CD14-positive monocyte (primary cell): ENCODE measurements at regions not wholly inside any gene's neighbourhood (a gene's known extent, or its start where the extent isn't known, plus 50 kb on each side); places are given as distances from the start of the nearest gene placed in this dataset.

Source experiments
- DNase-seq, 3 donors: peaks; one replicate each; pipeline ENCODE4 v3.0.0-alpha.2; 2011 to 2022
- H2AFZ ChIP-seq: 2 replicates; pipeline ENCODE4 v1.6.0; 2012; ENCODE audit warnings: mild to moderate bottlenecking, low read depth, low read length, inconsistent platforms; ENCODE audit not compliant: insufficient read depth, poor library complexity, severe bottlenecking
- H3K27ac ChIP-seq, 2 donors: 1 replicate in 1 of 2; 2 replicates in 1 of 2; pipeline ENCODE4 v1.5.1; 2012 to 2013; ENCODE audit warnings: low read length in 2 of 2, control low read depth in 1 of 2, inconsistent platforms in 1 of 2, low read depth in 1 of 2, mild to moderate bottlenecking in 1 of 2
- H3K27me3 ChIP-seq, 2 donors: one replicate each; pipeline versions ENCODE4 v1.6.0 to v1.6.1; 2011 to 2013; ENCODE audit warnings: low read length in 2 of 2; ENCODE audit not compliant: control insufficient read depth in 2 of 2, insufficient read depth in 2 of 2
- H3K36me3 ChIP-seq, 2 donors: replicated peaks in 1 of 2; 1 replicate in 1 of 2; 2 replicates in 1 of 2; pipeline versions ENCODE4 v1.5.1 to v1.6.1; 2012 to 2013; ENCODE audit warnings: low read length in 2 of 2, control low read depth in 1 of 2, inconsistent platforms in 1 of 2, mild to moderate bottlenecking in 1 of 2; ENCODE audit not compliant: insufficient read depth in 2 of 2, control insufficient read depth in 1 of 2
- H3K4me1 ChIP-seq, 2 donors: 1 replicate in 1 of 2; 2 replicates in 1 of 2; pipeline versions ENCODE4 v1.5.1 to v1.6.1; 2012 to 2013; ENCODE audit warnings: low read length in 2 of 2, control low read depth in 1 of 2, inconsistent platforms in 1 of 2, mild to moderate bottlenecking in 1 of 2, moderate library complexity in 1 of 2; ENCODE audit not compliant: insufficient read depth in 2 of 2, control insufficient read depth in 1 of 2
- H3K4me2 ChIP-seq: replicated peaks from 2 replicates; pipeline ENCODE3; 2012; ENCODE audit warnings: low read length, moderate library complexity, mild to moderate bottlenecking; ENCODE audit not compliant: poor library complexity, severe bottlenecking; ENCODE audit errors: extremely low read depth
- H3K4me3 ChIP-seq, 3 experiments: fragments of 200-600 bp in 1 of 3; sonication (generic) in 1 of 3; replicated peaks in 1 of 3; 1 replicate in 2 of 3; 2 replicates in 1 of 3; pipeline ENCODE4 v1.5.1; 2011 to 2013; ENCODE audit warnings: low read length in 3 of 3, mild to moderate bottlenecking in 3 of 3, control low read depth in 2 of 3, low read depth in 2 of 3, inconsistent platforms in 1 of 3, moderate library complexity in 1 of 3
- H3K79me2 ChIP-seq: 2 replicates; pipeline ENCODE4 v1.6.0; 2012; ENCODE audit warnings: mild to moderate bottlenecking, control low read depth, inconsistent platforms, low read length, moderate library complexity; ENCODE audit not compliant: insufficient read depth
- H3K9ac ChIP-seq: 2 replicates; pipeline ENCODE4 v1.6.0; 2017; ENCODE audit warnings: low read length, mild to moderate bottlenecking; ENCODE audit not compliant: insufficient read depth, poor library complexity, severe bottlenecking
- H3K9me3 ChIP-seq, 2 donors: replicated peaks in 1 of 2; 1 replicate in 1 of 2; 2 replicates in 1 of 2; pipeline versions ENCODE4 v1.5.1 to v1.6.1; 2012 to 2013; ENCODE audit warnings: low read length in 2 of 2, control low read depth in 1 of 2; ENCODE audit not compliant: control insufficient read depth in 1 of 2, insufficient read depth in 1 of 2
- H4K20me1 ChIP-seq: 2 replicates; pipeline ENCODE4 v1.6.0; 2012; ENCODE audit warnings: mild to moderate bottlenecking, low read length, control low read depth, moderate library complexity; ENCODE audit not compliant: insufficient read depth
- H3K27ac Mint-ChIP-seq, 7 donors: one replicate each; pipeline ENCODE4 v1.8.0; 2020; ENCODE audit warnings: mild to moderate bottlenecking in 7 of 7, mixed read lengths in 7 of 7, moderate library complexity in 6 of 7, inconsistent platforms in 2 of 7
- H3K27me3 Mint-ChIP-seq, 3 donors: one replicate each; pipeline ENCODE4 v1.8.0; 2021 to 2022; ENCODE audit warnings: low read depth in 3 of 3, mild to moderate bottlenecking in 3 of 3, mixed read lengths in 3 of 3, moderate library complexity in 3 of 3, inconsistent platforms in 1 of 3
- H3K36me3 Mint-ChIP-seq, 2 donors: one replicate each; pipeline ENCODE4 v1.8.0; 2020; ENCODE audit warnings: mixed read lengths in 2 of 2, inconsistent platforms in 1 of 2, mild to moderate bottlenecking in 1 of 2
- H3K4me1 Mint-ChIP-seq: one replicate; pipeline ENCODE4 v1.8.0; 2020; ENCODE audit warnings: mild to moderate bottlenecking, mixed read lengths
- H3K4me3 Mint-ChIP-seq, 2 donors: one replicate each; pipeline ENCODE4 v1.8.0; 2020; ENCODE audit warnings: mild to moderate bottlenecking in 2 of 2, mixed read lengths in 2 of 2, moderate library complexity in 1 of 2
- H3K9me3 Mint-ChIP-seq, 7 donors: one replicate each; pipeline ENCODE4 v1.8.0; 2020 to 2022; ENCODE audit warnings: mixed read lengths in 7 of 7, mild to moderate bottlenecking in 6 of 7, moderate library complexity in 6 of 7, inconsistent platforms in 2 of 7
- whole genome bisulfite sequencing: methylation state at CpG from one replicate; pipeline ENCODE4 v1.1.5; 2013; ENCODE audit warnings: missing lambda C conversion rate; ENCODE audit not compliant: insufficient coverage; 5-methylcytosine and 5-hydroxymethylcytosine counted together
- intact Hi-C, 2 donors: fragments of 100-400 bp; cut with micrococcal nuclease; formaldehyde crosslinking; loops; one replicate each; pipeline versions ENCODE4 v1.15.0 to v1.15.1; 2023
- TF ChIP-seq, protein P1 (sequence below): fragments of 200-600 bp; IDR thresholded peaks from one replicate; pipeline ENCODE4 v1.8.0; 2022; ENCODE audit warnings: antibody characterized with exemption, mild to moderate bottlenecking

DNA sequence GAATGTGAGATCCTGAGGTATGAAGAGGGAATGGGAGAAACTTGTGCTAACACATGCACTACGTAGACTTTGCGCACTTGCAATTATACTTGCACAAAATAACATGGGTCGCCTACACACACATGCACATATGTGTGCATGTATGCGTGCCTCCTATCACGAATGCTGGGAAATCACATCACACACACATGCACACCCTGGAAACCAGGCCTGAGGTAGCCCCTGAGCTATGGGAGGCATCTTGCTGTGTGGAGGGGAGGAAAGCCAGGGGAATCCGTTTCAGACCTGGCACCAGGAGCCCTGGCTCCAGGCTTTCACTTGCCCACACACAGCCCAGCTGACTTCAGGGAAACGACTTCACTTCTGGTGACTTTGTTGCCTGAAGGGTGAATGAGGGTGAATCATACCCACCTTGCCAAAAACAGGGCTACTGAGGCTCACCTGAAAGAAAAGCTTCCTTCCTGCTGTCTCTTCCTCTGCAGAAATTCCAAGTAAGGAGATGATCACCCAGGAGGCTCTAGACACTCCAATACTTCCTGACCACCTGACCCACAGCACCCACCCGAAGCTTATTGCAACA is 136.0 kb upstream of the NGF start:
- Histone ChIP-seq H4K20me1 (no peaks in the 10 kb centered on the region), H3K4me2 (no peak overlapping the region), H3K27me3 (no peaks in the 10 kb centered on the region), H3K9me3 (no peaks in the 10 kb centered on the region), H3K36me3 (no peaks in the 10 kb centered on the region), H2AFZ (no peak overlapping the region), H3K4me1 (peaks cover 6% of the 10 kb centered on the region in 2 donors), H3K79me2 (no peaks in the 10 kb centered on the region), H3K9ac (no peak overlapping the region), H3K27ac (no peak overlapping the region), H3K4me3 (no peak overlapping the region)
- DNase-seq = no peak
- WGBS = 8% methylated on average over 1 of the region's 8 CpGs
- H3K9me3 Mint-ChIP-seq = peaks cover 0 to 5% (median 0%) of the 10 kb centered on the region in 7 donors
- no peaks in the 10 kb centered on the region for H3K36me3 Mint-ChIP-seq
- no peak overlapping the region for H3K4me3 Mint-ChIP-seq
- peaks cover 0 to 5% (median 0%) of the 10 kb centered on the region in 3 donors for H3K27me3 Mint-ChIP-seq
- H3K4me1 Mint-ChIP-seq = peaks cover 10% of the 10 kb centered on the region
- H3K27ac Mint-ChIP-seq = peak overlapping the region in 1 of 7 donors; percentile 43
- TF ChIP-seq, protein P1, sequence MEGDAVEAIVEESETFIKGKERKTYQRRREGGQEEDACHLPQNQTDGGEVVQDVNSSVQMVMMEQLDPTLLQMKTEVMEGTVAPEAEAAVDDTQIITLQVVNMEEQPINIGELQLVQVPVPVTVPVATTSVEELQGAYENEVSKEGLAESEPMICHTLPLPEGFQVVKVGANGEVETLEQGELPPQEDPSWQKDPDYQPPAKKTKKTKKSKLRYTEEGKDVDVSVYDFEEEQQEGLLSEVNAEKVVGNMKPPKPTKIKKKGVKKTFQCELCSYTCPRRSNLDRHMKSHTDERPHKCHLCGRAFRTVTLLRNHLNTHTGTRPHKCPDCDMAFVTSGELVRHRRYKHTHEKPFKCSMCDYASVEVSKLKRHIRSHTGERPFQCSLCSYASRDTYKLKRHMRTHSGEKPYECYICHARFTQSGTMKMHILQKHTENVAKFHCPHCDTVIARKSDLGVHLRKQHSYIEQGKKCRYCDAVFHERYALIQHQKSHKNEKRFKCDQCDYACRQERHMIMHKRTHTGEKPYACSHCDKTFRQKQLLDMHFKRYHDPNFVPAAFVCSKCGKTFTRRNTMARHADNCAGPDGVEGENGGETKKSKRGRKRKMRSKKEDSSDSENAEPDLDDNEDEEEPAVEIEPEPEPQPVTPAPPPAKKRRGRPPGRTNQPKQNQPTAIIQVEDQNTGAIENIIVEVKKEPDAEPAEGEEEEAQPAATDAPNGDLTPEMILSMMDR = no peak
- intact Hi-C loops = no loop called here

DNA sequence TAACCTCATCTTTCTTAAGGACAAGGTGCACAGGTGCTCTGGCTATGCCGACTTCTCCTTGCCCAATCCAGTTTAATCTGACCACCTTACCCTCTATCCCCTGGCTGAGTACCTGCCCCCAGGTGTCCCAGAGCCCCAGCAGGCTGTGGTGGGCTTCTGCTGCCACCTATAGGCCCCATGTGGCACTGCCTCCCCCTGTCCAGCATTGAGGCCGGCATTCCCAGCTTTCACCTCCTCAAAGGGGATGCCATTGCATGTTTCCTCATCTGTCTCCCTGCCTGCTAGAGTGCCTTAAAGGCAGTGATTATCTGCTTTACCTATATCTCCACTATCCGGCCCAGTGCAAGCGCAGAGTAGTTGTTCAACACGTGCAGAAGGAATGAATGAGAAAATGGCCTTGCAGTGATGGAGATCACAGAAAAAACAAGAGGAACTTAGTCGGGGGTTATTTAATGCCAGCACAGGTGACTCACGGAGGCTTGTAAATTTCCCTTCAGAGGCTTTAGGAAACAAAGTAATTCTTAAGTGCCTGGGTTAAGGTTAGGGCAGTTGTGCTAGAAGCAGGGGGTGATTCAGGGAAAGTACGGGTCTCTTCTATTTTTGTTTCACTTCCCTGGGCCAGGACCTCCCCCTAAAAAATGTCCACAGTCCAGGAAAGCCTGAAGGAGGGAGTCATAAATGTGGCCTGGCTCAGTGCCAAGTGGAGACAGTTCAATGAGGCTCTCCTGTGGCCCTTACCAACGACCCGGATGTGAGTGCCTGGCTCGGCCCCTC is 131.8 kb upstream of the NGF start:
- Histone ChIP-seq H2AFZ (peak overlapping the region; percentile 2), H3K4me2 (no peak overlapping the region), H3K4me1 (peaks cover 6% of the 10 kb centered on the region in 2 donors), H4K20me1 (no peaks in the 10 kb centered on the region), H3K79me2 (no peaks in the 10 kb centered on the region), H3K9me3 (no peaks in the 10 kb centered on the region), H3K27ac (no peak overlapping the region), H3K27me3 (no peaks in the 10 kb centered on the region), H3K36me3 (no peaks in the 10 kb centered on the region), H3K4me3 (no peak overlapping the region), H3K9ac (no peak overlapping the region)
- Mint-ChIP-seq H3K9me3 (peaks cover 0 to 3% (median 0%) of the 10 kb centered on the region in 7 donors), H3K27me3 (peaks cover 0 to 5% (median 0%) of the 10 kb centered on the region in 3 donors), H3K36me3 (no peaks in the 10 kb centered on the region), H3K4me3 (peak overlapping the region in 1 of 2 donors; percentile 36), H3K27ac (peak overlapping the region in 1 of 7 donors; percentile 47), H3K4me1 (peaks cover 13% of the 10 kb centered on the region)
- WGBS = 30% methylated on average over 6 of the region's 11 CpGs
- DNase-seq = peak in 2 of 3 donors; percentile 4 to 69
- TF ChIP-seq, protein P1 = peak; percentile 78
- intact Hi-C loops = no loop called here
